ENCODE measurements at regions not wholly inside any gene's neighbourhood (a gene's known extent, or its start where the extent isn't known, plus 50 kb on each side); places are given as distances from the start of the nearest gene placed in this dataset.

- DNase-seq: no peak
Measured at GRCh38 chr3:30945291-30945690, 50.8 kb upstream of the GADL1 start.

- DNase-seq: no peak
Measured at GRCh38 chr3:30948426-30948825, 54.0 kb upstream of the GADL1 start.

GRCh38 chr3:30951826-30952225, 57.4 kb upstream of the GADL1 start:
- DNase-seq: no peak

- DNase-seq: no peak
Measured at GRCh38 chr3:30952786-30953185, 58.3 kb upstream of the GADL1 start.

GRCh38 chr3:30954426-30954825, 60.0 kb upstream of the GADL1 start:
- peak; percentile 68 for DNase-seq

GRCh38 chr3:30962084-30962483, 67.6 kb upstream of the GADL1 start:
- DNase-seq: no peak

GRCh38 chr3:30962493-30962892, 68.0 kb upstream of the GADL1 start:
- DNase-seq: no peak

- DNase-seq: no peak
Measured at GRCh38 chr3:30963223-30963722, 68.8 kb upstream of the GADL1 start.

GRCh38 chr3:30964612-30965011, 70.2 kb upstream of the GADL1 start:
- DNase-seq: no peak

- DNase-seq: no peak
Measured at GRCh38 chr3:30966896-30967295, 72.4 kb upstream of the GADL1 start.

- DNase-seq: no peak
Measured at GRCh38 chr3:30970183-30970582, 75.7 kb upstream of the GADL1 start.

- DNase-seq: no peak
Measured at GRCh38 chr3:30972449-30972848, 78.0 kb upstream of the GADL1 start.

- DNase-seq: no peak
Measured at GRCh38 chr3:30974071-30974470, 79.6 kb upstream of the GADL1 start.

- DNase-seq: no peak
Measured at GRCh38 chr3:30977592-30977991, 83.1 kb upstream of the GADL1 start.

GRCh38 chr3:30980993-30981392, 86.5 kb upstream of the GADL1 start:
- no peak for DNase-seq

- no peak for DNase-seq
Measured at GRCh38 chr3:30982416-30983075, 88.1 kb upstream of the GADL1 start.

GRCh38 chr3:30984855-30985749, 90.6 kb upstream of the GADL1 start:
- DNase-seq: no peak

- no peak for DNase-seq
Measured at GRCh38 chr3:30986551-30986950, 92.1 kb upstream of the GADL1 start.

- DNase-seq: no peak
Measured at GRCh38 chr3:30988769-30989168, 94.3 kb upstream of the GADL1 start.

- DNase-seq: no peak
Measured at GRCh38 chr3:30989276-30990030, 95.0 kb upstream of the GADL1 start.

GRCh38 chr3:30996467-30996866, 102.0 kb upstream of the GADL1 start:
- DNase-seq: no peak

- no peak for DNase-seq
Measured at GRCh38 chr3:31002730-31003129, 108.3 kb upstream of the GADL1 start.

- no peak for DNase-seq
Measured at GRCh38 chr3:31004025-31004678, 109.7 kb upstream of the GADL1 start.
